Activated CD8-positive, alpha-beta memory T cell treated with anti-CD3 and anti-CD28 coated beads for 48 hours (primary cell): ENCODE measurements at regions not wholly inside any gene's neighbourhood (a gene's known extent, or its start where the extent isn't known, plus 50 kb on each side); places are given as distances from the start of the nearest gene placed in this dataset.
A peak's percentile ranks its signal among the peaks of the same experiment; 100 is the strongest.
"Not testable (repeated sequence)": the region's sequence is repeated elsewhere in the genome, so short reads cannot be mapped to it uniquely, and the experiment has no call there.

ENCODE experiments used
- DNase-seq, 3 experiments: peaks; one replicate each; pipeline ENCODE4 v3.0.0-alpha.2; 2020; ENCODE audit warnings: low read depth in 2 of 3, low spot score in 2 of 3

DNA sequence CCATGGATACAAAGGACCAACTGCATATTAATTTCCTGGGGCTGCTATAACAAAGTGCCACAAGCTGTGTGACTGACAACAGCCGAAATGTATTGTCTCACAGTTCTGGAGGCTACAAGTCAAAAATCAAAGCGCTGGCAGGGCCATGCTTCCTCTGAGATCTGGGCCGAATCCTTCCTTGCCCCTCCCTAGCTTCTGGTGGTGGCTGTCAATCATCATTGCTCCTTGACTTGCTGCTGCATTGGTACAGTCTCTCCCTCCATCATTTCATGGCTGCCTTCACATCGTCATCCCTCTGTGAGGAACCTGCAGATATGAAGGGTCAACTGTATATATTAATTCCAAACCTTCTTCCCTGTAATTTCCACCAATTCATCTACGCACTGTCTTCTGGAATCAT lies 118.3 kb downstream of the EXOC5 start:
- no peak for DNase-seq

- DNase-seq, result no peak
Observed at GRCh38 chr14:57139173-57139572, 129.5 kb downstream of the EXOC5 start.

DNA sequence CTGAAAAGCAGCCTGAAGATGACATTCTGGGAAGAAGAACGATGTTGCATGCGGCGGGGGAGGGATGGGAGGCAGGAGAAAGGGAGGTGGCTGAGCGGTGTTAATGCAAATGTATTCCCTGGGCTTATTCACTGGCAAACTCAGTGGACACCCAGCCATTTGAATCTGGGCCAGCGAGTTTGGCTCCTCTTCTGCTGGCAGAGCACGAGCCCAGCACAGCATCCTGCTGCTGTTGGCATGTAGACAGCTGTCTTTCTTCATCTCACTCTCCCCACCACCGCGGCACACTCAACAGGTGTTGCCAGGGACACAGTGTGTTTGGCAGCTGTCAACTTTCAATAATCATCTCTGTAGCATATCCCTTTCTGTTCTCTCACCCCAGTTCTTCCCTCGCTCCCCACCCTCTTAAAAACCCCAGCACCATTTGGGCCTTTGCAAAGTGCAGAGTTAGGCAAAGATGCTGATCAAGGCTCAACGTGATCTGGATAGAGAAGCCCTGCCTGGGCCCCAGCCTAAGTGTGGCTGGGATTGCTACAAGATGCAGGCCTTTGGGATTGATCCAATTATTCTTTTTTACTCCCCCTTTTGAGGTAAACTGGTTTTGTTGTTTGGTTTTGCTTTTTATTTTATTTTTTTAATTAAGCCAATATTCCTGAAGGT lies 131.9 kb downstream of the EXOC5 start:
- DNase-seq, result no peak

DNA sequence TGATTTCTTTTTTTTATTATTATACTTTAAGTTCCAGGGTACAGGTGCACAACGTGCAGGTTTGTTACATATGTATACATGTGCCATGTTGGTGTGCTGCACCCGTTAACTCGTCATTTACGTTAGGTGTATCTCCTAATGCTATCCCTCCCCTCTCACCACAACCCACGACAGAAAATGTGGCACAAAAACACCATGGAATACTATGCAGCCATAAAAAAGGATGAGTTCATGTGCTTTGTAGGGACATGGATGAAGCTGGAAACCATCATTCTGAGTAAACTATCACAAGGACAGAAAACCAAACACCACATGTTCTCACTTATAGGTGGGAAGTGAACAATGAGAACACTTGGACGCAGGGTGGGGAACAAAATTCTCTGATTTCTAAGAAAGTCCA lies 140.9 kb downstream of the EXOC5 start:
- DNase-seq, result not testable (repeated sequence)

DNA sequence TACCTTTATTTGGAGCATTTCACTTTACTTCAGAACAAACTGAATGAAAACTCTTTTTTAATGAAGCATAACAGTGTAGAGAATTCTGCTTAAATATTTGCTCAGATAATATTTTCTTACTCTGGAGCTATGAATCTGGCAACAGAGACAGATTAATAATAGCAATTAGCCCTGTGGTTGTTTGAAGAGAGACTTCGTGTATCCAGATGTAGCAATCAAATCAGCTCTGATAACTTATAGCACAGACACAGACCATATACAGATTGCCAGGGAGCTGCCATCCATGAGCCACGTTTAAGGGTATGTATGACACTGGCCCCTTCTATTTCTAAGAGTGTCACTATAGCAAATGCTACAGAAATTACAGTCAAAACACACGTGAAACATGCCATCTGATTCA lies 146.6 kb downstream of the EXOC5 start:
- no peak for DNase-seq

DNA sequence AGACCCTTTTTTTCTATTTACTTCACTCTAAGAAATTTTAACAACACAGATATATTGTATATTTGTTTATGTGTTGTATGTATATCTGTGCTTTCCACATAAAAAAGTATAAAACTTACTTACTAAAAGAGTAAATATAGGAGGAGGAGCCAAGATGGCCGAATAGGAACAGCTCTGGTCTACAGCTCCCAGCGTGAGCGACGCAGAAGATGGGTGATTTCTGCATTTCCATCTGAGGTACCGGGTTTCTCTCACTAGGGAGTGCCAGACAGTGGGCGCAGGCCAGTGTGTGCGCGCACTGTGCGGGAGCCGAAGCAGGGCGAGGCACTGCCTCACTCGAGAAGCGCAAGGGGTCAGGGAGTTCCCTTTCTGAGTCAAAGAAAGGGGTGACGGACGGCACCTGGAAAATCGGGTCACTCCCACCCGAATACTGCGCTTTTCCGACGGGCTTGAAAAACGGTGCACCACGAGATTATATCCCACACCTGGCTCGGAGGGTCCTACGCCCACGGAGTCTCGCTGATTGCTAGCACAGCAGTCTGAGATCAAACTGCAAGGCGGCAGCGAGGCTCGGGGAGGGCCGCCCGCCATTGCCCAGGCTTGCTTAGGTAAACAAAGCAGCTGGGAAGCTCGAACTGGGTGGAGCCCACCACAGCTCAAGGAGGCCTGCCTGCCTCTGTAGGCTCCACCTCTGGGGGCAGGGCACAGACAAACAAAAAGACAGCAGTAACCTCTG lies 156.5 kb downstream of the EXOC5 start:
- DNase-seq, result not testable (repeated sequence)

- DNase-seq, result not testable (repeated sequence)
Observed at GRCh38 chr14:57110411-57110810, 158.3 kb downstream of the EXOC5 start.

- no peak for DNase-seq
Observed at GRCh38 chr14:57091030-57091608, 177.6 kb downstream of the EXOC5 start.

- DNase-seq, result no peak
Observed at GRCh38 chr14:57089901-57090300, 178.8 kb downstream of the EXOC5 start.

GRCh38 chr14:57087841-57088240 lies 180.9 kb downstream of the EXOC5 start:
- DNase-seq, result no peak

DNA sequence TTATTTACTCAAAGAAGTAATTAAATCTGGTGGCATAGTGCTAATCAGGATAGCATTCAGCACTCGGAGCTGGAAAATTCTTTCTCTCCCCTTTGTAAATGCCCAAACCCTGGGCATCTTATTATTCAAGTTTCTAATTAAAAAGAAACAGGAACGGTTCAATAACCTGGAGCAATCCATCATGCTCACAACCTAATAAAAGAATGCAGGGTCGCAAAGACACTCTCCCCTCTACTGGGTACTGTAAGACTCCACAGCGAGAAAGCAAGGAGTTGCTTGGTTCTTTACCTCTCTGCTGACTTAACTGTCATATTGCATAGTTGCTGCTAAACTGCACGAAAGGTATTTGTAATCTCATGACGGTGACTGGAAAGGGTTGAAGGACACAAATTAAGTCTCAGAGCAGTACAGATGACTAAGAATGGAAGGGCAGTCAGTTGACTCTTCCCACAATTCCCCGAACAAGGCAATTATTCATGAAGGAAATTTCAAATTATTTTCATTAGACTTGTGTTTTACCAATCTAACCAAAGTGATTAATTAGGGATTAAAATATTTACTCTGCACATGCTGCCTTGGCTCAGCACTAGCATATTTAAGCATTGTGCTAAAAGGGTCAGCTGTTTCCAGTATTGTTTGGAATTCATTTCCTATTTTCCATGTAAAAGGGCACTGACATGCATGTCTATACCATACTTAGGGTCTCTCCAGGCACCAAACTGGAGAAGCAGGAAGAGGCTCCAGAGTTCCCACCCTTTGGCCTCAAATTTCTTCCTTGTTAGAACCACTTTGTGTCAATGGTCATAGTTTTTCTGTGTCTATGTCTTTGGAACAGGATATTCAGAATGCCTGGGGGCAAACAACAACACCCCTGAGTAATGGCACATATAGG lies 182.2 kb downstream of the EXOC5 start:
- DNase-seq, result no peak

DNA sequence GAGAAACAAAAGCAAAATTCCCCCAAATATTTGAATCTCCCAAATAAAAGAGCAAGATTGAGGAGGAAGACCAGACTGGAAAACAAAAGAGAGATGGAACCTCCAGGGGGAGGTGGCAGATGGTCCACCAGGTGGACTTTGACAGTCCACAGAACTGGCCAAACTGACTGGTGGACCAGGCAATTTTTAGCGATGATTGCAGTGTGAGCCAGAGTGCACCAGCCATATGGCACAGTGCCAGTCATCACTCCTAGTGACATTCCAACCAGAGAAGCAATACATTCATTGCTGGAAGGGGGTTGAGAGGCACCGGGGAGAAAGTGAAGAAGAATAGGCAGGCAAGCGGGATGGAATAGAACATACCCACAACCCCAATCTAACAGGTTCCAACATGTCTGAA lies 182.9 kb downstream of the EXOC5 start:
- DNase-seq, result no peak

DNA sequence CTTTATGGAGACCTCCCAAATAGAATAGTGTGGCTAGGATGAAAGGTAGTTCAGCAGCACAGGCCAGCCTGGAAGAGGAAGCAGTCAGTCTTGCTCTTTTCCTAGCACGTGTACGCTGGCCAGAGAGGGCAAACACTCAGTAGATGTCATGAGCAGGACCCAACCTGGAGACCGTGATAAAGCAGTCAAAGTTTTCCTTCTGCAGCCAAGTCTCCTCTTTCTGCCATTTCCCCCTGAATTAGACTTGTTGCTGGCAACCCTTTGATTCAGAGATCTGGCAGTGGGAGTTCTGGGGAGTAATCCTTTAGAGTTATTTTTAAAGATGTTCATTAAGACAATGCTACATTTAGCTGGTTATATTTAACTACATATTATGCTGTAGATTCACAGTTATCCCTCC lies 183.7 kb downstream of the EXOC5 start:
- no peak for DNase-seq

DNA sequence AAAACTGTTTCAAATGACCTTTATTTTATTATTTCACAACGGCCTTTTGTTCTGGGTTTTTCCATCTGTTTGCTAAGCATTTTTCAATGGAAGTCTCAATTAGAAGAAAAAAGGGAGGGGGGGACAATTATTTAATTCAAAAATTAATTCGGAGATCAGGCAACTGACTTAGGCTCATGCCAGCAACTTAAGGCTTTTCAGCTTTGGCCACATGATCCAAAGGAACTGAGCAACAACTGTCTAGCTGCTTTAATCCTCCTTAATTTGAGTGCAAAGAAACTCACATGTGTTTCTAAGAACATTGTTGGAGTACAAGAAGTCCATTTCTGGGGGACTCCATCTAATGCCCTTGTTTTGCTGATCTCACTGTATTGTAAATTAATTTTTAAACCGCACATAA lies 188.0 kb downstream of the EXOC5 start:
- DNase-seq, result no peak

DNA sequence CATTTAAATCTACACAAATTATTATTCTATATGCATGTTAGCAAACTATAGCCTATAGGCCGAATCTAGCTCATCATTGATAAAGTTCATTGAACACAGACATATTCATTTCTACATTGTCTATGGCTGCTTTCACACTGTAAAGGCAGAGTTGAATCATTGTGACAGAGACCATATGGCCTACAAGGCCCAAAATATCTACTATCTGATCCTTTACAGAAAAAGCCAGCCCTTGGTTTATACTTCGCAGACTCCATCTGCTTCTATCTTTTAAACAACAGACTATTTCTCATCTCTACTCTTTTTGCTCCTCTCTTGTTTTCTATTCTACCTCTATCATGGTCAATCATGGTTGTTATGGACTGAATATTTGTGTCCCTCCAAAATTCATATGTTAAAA lies 190.7 kb downstream of the EXOC5 start:
- DNase-seq, result no peak

GRCh38 chr14:57073986-57074385 lies 194.7 kb downstream of the EXOC5 start:
- no peak for DNase-seq

DNA sequence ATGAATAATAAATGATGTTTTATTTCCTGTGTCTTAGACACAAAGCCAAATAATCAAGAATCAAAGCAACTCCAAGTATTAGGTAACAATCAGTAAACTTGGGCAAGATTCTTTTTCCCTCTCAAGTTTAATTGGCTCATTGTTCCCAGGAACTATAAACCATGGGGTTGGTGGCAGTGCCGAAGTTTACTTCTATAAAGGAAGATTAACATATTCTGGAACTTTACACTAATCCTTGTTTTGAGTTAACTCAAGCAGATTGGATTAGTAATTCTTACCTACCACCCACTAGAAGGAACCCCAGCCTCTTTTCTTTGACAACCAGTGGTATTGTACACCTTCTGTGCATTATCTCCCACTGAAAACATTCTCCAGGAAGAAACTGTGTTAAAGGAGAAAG lies 197.1 kb downstream of the EXOC5 start:
- no peak for DNase-seq

DNA sequence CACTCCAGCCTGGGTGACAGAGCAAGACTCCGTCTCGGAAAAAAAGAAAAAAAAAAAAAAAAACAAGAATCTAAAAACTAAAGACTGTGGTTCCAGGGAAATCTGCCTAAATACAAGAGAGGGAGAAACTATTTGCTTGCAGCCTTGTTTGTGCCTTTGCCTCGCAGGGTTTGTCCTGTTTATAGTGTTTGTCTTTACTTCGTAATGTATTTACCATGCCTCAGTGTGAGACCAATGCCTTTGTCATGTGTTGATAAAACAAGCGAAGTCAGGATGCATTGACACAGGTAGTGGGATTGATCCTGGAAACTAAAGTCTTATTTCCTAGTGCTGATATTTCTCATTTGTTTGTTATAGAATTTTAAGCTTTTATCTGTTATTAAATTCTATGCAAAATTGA lies 199.0 kb downstream of the EXOC5 start:
- no peak for DNase-seq

DNA sequence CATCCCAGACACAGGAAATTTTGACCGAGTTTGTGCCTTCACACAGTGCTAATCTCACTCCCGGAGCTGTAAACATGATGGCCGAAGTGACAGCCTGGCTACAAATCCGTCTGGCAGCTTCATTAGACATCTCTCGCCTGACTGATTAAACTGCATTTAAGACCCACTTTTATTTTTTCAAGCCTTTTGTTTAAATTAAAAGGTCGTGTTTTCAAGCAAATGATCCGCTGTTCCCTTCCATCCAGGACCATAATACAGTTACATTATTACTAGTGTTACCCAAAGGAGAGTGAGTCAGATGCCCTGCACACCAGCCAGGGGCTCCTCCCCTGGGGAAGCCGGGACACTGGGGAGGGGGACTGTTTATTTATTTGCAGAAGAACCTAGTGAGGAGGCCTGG lies 200.2 kb downstream of the EXOC5 start:
- DNase-seq, result no peak

- DNase-seq, result peak in 1 of 3 experiments; percentile 10
Observed at GRCh38 chr14:57066887-57067513, 201.7 kb downstream of the EXOC5 start.

- DNase-seq, result no peak
Observed at GRCh38 chr14:57066463-57066862, 202.2 kb downstream of the EXOC5 start.
